SK-N-SH treated with all-trans-retinoic acid at 6 μM for 48 hours (cell line): ENCODE measurements at regions not wholly inside any gene's neighbourhood (a gene's known extent, or its start where the extent isn't known, plus 50 kb on each side); places are given as distances from the start of the nearest gene placed in this dataset.

Experiments used
- ATAC-seq: fragments of 200-7000 bp; cut with Tn5 transposase; 3 replicates; pipeline ENCODE4 v1.9.1; 2020; ENCODE audit warnings: mild to moderate bottlenecking, moderate library complexity
- ARNTL ChIP-seq: fragments of 450-650 bp; formaldehyde crosslinking; IDR thresholded peaks from 2 replicates; pipeline ENCODE4 v1.5.0; 2020; ENCODE audit warnings: low read depth, mild to moderate bottlenecking, moderate library complexity, borderline replicate concordance
- BACH2 ChIP-seq: fragments of 250-450 bp; sonication (Bioruptor Pico); IDR thresholded peaks from 2 replicates; pipeline ENCODE4 v1.9.0; 2021; ENCODE audit warnings: mild to moderate bottlenecking, borderline replicate concordance
- CSDC2 ChIP-seq: fragments of 250-450 bp; sonication (Bioruptor Pico); IDR thresholded peaks from 2 replicates; pipeline ENCODE4 v1.5.0; 2020; ENCODE audit warnings: mild to moderate bottlenecking, moderate library complexity
- ESRRG ChIP-seq: fragments of 250-450 bp; sonication (Bioruptor Pico); IDR thresholded peaks from 2 replicates; pipeline ENCODE4 v1.6.1; 2021; ENCODE audit warnings: mild to moderate bottlenecking
- GLIS3 ChIP-seq: fragments of 250-450 bp; sonication (Bioruptor Pico); IDR thresholded peaks from 2 replicates; pipeline ENCODE4 v1.5.0; 2020; ENCODE audit warnings: mild to moderate bottlenecking, moderate library complexity
- OSR1 ChIP-seq: fragments of 250-450 bp; sonication (Bioruptor Pico); IDR thresholded peaks from 2 replicates; pipeline ENCODE4 v1.8.0; 2022; ENCODE audit warnings: moderate library complexity, mild to moderate bottlenecking, inconsistent platforms
- RARB ChIP-seq: fragments of 250-450 bp; sonication (Bioruptor Pico); IDR thresholded peaks from 2 replicates; pipeline ENCODE4 v1.8.0; 2021; ENCODE audit warnings: mild to moderate bottlenecking, moderate library complexity
- SNAI2 ChIP-seq: fragments of 250-450 bp; sonication (Bioruptor Pico); IDR thresholded peaks from 2 replicates; pipeline ENCODE4 v1.5.0; 2020; ENCODE audit warnings: mild to moderate bottlenecking, moderate library complexity
- TCF4 ChIP-seq: fragments of 250-450 bp; sonication (Bioruptor Pico); IDR thresholded peaks from 2 replicates; pipeline ENCODE4 v1.8.0; 2021; ENCODE audit warnings: mild to moderate bottlenecking, moderate library complexity, borderline replicate concordance
- TOX ChIP-seq: fragments of 250-450 bp; sonication (Bioruptor Pico); IDR thresholded peaks from 2 replicates; pipeline ENCODE4 v1.8.0; 2021; ENCODE audit warnings: mild to moderate bottlenecking, moderate library complexity, borderline replicate concordance
- ZFP3 ChIP-seq: fragments of 250-450 bp; sonication (Bioruptor Pico); IDR thresholded peaks from 2 replicates; pipeline ENCODE4 v1.5.0; 2020; ENCODE audit warnings: mild to moderate bottlenecking, moderate library complexity
- ZFP30 ChIP-seq: fragments of 450-650 bp; formaldehyde crosslinking; IDR thresholded peaks from 2 replicates; pipeline ENCODE4 v1.5.0; 2022; ENCODE audit warnings: mild to moderate bottlenecking, moderate library complexity
- ZNF565 ChIP-seq: fragments of 450-650 bp; formaldehyde crosslinking; conservative IDR thresholded peaks from 2 replicates; pipeline ENCODE4 v1.5.0; 2020; ENCODE audit warnings: low read depth, mild to moderate bottlenecking, moderate library complexity
- ZNF70 ChIP-seq: fragments of 450-650 bp; formaldehyde crosslinking; IDR thresholded peaks from 2 replicates; pipeline ENCODE4 v1.5.0; 2020; ENCODE audit warnings: mild to moderate bottlenecking, moderate library complexity
- ZNF8 ChIP-seq: fragments of 450-650 bp; formaldehyde crosslinking; IDR thresholded peaks from 2 replicates; pipeline ENCODE4 v1.5.0; 2020; ENCODE audit warnings: mild to moderate bottlenecking, moderate library complexity
- TF ChIP-seq, protein P1 (sequence below): fragments of 250-450 bp; sonication (Bioruptor Pico); IDR thresholded peaks from 2 replicates; pipeline ENCODE4 v1.8.0; 2021; ENCODE audit warnings: low read depth, mild to moderate bottlenecking, moderate library complexity, borderline replicate concordance
- TF ChIP-seq, protein P2 (sequence below): fragments of 250-450 bp; sonication (Bioruptor Pico); IDR thresholded peaks from 2 replicates; pipeline ENCODE4 v1.5.1; 2021; ENCODE audit warnings: mild to moderate bottlenecking, moderate library complexity
- TF ChIP-seq, protein P3 (sequence below): fragments of 250-450 bp; sonication (Bioruptor Pico); IDR thresholded peaks from 2 replicates; pipeline ENCODE4 v1.8.0; 2020; ENCODE audit warnings: mild to moderate bottlenecking, moderate library complexity, borderline replicate concordance
- TF ChIP-seq, protein P4 (sequence below): fragments of 250-450 bp; sonication (Bioruptor Pico); IDR thresholded peaks from 2 replicates; pipeline ENCODE4 v1.5.0; 2020; ENCODE audit warnings: mild to moderate bottlenecking, moderate library complexity

DNA sequence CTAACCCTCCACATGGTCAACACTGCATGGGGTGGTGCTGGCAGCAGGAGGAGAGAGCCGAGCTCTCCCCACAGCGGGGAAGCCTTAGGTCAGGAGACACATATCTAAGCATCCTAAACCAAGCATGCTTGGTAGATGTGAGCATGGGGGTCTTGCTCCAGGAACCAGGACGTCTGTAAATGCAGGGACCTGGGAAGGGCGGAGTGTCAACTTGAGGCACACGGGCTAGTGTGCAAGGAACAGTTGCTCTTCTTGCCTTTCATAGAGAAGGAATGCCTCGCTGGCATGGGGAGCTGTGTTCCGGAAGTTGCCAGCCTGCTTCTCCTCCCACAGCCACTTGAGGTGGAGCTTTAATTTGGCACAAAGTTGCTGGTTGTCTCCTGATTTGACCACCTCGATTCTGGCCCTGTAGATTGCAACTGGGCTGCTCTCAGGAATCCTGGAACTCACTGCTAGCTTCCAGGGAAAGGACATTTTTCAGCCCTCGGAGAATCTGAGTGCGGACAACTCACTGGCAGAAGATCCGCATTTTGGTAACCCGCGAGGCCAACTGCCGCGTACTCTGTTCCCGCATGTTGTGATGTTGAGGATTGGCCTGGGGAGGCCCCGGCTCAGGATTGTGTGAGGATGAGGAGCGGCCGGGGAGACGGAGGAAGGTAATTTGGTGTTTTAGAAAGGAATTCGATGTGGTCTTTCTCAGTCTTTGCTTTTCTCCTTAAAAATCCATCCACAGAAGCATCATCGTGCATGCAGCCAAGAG, 370.3 kb upstream of the IRX1 start:
- no peak for TF ChIP-seq OSR1 (CRISPR knock-in tag)
- TF ChIP-seq, protein P1, sequence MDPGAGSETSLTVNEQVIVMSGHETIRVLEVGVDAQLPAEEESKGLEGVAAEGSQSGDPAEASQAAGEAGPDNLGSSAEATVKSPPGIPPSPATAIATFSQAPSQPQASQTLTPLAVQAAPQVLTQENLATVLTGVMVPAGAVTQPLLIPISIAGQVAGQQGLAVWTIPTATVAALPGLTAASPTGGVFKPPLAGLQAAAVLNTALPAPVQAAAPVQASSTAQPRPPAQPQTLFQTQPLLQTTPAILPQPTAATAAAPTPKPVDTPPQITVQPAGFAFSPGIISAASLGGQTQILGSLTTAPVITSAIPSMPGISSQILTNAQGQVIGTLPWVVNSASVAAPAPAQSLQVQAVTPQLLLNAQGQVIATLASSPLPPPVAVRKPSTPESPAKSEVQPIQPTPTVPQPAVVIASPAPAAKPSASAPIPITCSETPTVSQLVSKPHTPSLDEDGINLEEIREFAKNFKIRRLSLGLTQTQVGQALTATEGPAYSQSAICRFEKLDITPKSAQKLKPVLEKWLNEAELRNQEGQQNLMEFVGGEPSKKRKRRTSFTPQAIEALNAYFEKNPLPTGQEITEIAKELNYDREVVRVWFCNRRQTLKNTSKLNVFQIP (CRISPR knock-in tag), result no peak
- TF ChIP-seq GLIS3 (CRISPR knock-in tag), result no peak
- no peak for TF ChIP-seq BACH2 (CRISPR knock-in tag)
- no peak for TF ChIP-seq TOX (CRISPR knock-in tag)
- TF ChIP-seq, protein P2, sequence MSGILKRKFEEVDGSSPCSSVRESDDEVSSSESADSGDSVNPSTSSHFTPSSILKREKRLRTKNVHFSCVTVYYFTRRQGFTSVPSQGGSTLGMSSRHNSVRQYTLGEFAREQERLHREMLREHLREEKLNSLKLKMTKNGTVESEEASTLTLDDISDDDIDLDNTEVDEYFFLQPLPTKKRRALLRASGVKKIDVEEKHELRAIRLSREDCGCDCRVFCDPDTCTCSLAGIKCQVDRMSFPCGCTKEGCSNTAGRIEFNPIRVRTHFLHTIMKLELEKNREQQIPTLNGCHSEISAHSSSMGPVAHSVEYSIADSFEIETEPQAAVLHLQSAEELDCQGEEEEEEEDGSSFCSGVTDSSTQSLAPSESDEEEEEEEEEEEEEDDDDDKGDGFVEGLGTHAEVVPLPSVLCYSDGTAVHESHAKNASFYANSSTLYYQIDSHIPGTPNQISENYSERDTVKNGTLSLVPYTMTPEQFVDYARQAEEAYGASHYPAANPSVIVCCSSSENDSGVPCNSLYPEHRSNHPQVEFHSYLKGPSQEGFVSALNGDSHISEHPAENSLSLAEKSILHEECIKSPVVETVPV, result no peak
- no peak for TF ChIP-seq ESRRG
- TF ChIP-seq ZFP30 (CRISPR knock-in tag), result no peak
- TF ChIP-seq ZNF8 (CRISPR knock-in tag), result no peak
- TF ChIP-seq ZNF70 (CRISPR knock-in tag), result no peak
- TF ChIP-seq ARNTL (CRISPR knock-in tag), result no peak
- no peak for TF ChIP-seq ZNF565
- no peak for TF ChIP-seq ZFP3
- TF ChIP-seq TCF4 (CRISPR knock-in tag), result no peak
- TF ChIP-seq, all 23 proteins: peak for 0
- no peak for ATAC-seq

DNA sequence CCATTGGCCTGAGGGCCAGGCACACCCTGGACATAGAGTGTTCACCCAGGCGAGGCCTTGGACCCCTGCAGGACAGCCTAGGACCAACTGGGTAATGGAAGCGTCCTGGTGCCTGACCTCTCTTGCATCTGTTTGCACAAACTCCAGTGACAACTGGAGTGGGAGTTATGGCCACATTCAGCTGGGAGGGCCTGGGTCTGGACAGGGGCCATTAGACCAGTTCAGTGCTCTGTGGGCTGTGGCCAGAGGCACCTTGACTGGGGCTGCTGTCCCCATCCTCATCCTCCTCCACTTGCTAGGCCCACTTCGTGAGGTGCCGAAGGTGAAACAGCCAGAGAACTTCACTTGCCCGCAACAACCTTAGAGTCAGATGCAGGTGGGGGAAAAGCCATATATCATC, 372.7 kb upstream of the IRX1 start:
- ATAC-seq, result no peak
- TF ChIP-seq ZNF565 (no peak), RARB (CRISPR knock-in tag) (no peak), CSDC2 (CRISPR knock-in tag) (no peak), ZFP3 (no peak), ESRRG (no peak), SNAI2 (CRISPR knock-in tag) (no peak), BACH2 (CRISPR knock-in tag) (no peak), ZNF70 (CRISPR knock-in tag) (no peak)
- TF ChIP-seq, protein P1 (CRISPR knock-in tag), result no peak
- TF ChIP-seq, protein P3, sequence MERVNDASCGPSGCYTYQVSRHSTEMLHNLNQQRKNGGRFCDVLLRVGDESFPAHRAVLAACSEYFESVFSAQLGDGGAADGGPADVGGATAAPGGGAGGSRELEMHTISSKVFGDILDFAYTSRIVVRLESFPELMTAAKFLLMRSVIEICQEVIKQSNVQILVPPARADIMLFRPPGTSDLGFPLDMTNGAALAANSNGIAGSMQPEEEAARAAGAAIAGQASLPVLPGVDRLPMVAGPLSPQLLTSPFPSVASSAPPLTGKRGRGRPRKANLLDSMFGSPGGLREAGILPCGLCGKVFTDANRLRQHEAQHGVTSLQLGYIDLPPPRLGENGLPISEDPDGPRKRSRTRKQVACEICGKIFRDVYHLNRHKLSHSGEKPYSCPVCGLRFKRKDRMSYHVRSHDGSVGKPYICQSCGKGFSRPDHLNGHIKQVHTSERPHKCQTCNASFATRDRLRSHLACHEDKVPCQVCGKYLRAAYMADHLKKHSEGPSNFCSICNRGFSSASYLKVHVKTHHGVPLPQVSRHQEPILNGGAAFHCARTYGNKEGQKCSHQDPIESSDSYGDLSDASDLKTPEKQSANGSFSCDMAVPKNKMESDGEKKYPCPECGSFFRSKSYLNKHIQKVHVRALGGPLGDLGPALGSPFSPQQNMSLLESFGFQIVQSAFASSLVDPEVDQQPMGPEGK (CRISPR knock-in tag), result no peak
- TF ChIP-seq, protein P2, result no peak

DNA sequence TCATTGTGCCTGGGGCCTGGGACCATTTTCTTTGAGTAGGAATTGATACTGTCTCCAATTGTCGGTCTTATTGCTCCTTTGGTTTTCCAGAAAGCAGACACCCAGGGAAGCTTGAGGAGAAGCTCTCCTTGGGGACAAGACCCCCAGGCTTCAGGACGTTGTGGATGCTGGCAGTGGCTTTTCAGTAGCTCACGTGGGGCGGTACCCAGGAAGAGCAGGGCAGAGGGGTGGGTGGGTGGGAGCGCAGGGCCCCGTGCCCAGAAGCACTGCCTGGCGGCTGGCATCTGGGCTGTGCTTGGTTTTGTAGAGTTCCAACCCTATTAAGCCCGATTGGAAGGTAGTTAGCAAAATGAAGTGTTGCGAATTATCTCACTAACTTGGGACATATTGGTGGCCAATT, 374.2 kb upstream of the IRX1 start:
- no peak for ATAC-seq
- no peak for TF ChIP-seq ZNF8 (CRISPR knock-in tag)
- no peak for TF ChIP-seq TOX (CRISPR knock-in tag)
- TF ChIP-seq, protein P4, sequence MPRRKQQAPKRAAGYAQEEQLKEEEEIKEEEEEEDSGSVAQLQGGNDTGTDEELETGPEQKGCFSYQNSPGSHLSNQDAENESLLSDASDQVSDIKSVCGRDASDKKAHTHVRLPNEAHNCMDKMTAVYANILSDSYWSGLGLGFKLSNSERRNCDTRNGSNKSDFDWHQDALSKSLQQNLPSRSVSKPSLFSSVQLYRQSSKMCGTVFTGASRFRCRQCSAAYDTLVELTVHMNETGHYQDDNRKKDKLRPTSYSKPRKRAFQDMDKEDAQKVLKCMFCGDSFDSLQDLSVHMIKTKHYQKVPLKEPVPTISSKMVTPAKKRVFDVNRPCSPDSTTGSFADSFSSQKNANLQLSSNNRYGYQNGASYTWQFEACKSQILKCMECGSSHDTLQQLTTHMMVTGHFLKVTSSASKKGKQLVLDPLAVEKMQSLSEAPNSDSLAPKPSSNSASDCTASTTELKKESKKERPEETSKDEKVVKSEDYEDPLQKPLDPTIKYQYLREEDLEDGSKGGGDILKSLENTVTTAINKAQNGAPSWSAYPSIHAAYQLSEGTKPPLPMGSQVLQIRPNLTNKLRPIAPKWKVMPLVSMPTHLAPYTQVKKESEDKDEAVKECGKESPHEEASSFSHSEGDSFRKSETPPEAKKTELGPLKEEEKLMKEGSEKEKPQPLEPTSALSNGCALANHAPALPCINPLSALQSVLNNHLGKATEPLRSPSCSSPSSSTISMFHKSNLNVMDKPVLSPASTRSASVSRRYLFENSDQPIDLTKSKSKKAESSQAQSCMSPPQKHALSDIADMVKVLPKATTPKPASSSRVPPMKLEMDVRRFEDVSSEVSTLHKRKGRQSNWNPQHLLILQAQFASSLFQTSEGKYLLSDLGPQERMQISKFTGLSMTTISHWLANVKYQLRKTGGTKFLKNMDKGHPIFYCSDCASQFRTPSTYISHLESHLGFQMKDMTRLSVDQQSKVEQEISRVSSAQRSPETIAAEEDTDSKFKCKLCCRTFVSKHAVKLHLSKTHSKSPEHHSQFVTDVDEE (CRISPR knock-in tag), result no peak
